ENCODE measurements at regions not wholly inside any gene's neighbourhood (a gene's known extent, or its start where the extent isn't known, plus 50 kb on each side); places are given as distances from the start of the nearest gene placed in this dataset.
"Not testable (repeated sequence)": the region's sequence is repeated elsewhere in the genome, so short reads cannot be mapped to it uniquely, and the experiment has no call there.

DNA sequence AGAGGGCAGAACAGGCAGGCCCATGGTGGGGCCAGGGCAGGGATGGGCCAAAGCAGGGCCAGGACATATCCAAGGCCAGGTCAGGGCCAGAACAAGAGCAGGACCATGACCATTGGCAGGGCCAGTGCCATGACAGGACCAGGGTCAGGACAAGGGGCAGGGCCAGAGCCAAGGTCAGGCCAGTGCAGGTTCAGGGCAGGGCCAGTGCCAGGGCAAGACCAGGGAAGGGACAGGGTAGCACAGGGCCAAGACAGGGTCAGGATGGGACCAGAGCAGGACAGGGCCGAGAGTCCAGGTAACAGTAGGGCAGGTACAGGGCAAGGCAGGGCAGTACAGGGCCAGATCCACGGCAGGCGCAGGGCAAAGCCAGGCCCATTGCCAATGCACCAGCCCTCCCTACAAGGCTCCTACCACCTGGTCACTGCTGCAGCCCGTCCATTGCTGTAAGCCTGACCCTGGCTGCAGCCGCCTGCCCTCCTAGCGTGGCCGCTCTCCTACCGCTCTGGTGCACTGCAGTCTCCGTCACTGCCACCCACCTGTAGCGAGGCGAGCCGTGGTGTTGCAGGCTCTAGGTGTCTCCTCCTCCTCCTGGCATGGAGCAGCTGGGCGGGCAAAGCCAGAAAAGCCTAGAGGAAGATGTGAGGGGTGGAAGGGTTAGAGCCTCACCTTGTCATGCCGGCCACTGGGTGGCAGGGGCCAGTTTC lies 397.1 kb downstream of the GOLGA6L6 start:
- not testable (repeated sequence) for TF ChIP-seq CTCF (conservative IDR thresholded peaks at IDR 0.05; ENCODE audit: low read depth, low read length); EZH2 (IDR thresholded peaks at IDR 0.05; ENCODE audit: low read length, unreplicated experiment)
